Liver (tissue), 3 donors: ENCODE measurements at regions not wholly inside any gene's neighbourhood (a gene's known extent, or its start where the extent isn't known, plus 50 kb on each side); places are given as distances from the start of the nearest gene placed in this dataset.

Experiments used
- CTCF ChIP-seq: fragments of 150-350 bp; IDR thresholded peaks from 2 replicates; pipeline ENCODE4 v1.5.1; 2017; ENCODE audit warnings: improper control_type of control experiment, low read depth, low read length; ENCODE audit not compliant: missing input control
- GABPA ChIP-seq, 2 donors: IDR thresholded peaks in 1 of 2; conservative IDR thresholded peaks in 1 of 2; 2 replicates each; pipeline ENCODE4 v1.6.1; 2016; ENCODE audit warnings: antibody characterized with exemption in 2 of 2, mild to moderate bottlenecking in 1 of 2, moderate library complexity in 1 of 2
- MAX ChIP-seq: IDR thresholded peaks from 2 replicates; pipeline ENCODE4 v1.6.1; 2016; ENCODE audit warnings: antibody characterized with exemption
- donor health status: healthy.
- donor health status: healthy.

GRCh38 chr14:54241517-54241916 is 155.3 kb upstream of the CDKN3 start:
- TF ChIP-seq CTCF (no peak), GABPA (IDR thresholded peaks at IDR 0.05 in 1 of 2, conservative IDR thresholded peaks at IDR 0.05 in 1 of 2) (no peak), MAX (no peak)
